ENCODE measurements at regions not wholly inside any gene's neighbourhood (a gene's known extent, or its start where the extent isn't known, plus 50 kb on each side); places are given as distances from the start of the nearest gene placed in this dataset.

GRCh38 chr13:29996316-29996715, 145.9 kb upstream of the UBL3 start:
- ATAC-seq (no peak), DNase-seq (no peak)
- no peaks in the 10 kb centered on the region for H3K4me1 ChIP-seq
- no peak overlapping the region for H3K27ac ChIP-seq
- H3K9me3 ChIP-seq: no peaks in the 10 kb centered on the region
- H3K27me3 ChIP-seq: peaks cover 0 to 9% (median 0%) of the 10 kb centered on the region in 7 donors
- 83 to 87% methylated on average over 8 of the region's 8 CpGs for WGBS, 2 donors
- TF ChIP-seq, protein P1, sequence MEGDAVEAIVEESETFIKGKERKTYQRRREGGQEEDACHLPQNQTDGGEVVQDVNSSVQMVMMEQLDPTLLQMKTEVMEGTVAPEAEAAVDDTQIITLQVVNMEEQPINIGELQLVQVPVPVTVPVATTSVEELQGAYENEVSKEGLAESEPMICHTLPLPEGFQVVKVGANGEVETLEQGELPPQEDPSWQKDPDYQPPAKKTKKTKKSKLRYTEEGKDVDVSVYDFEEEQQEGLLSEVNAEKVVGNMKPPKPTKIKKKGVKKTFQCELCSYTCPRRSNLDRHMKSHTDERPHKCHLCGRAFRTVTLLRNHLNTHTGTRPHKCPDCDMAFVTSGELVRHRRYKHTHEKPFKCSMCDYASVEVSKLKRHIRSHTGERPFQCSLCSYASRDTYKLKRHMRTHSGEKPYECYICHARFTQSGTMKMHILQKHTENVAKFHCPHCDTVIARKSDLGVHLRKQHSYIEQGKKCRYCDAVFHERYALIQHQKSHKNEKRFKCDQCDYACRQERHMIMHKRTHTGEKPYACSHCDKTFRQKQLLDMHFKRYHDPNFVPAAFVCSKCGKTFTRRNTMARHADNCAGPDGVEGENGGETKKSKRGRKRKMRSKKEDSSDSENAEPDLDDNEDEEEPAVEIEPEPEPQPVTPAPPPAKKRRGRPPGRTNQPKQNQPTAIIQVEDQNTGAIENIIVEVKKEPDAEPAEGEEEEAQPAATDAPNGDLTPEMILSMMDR (IDR thresholded peaks at IDR 0.05): no peak
- H3K36me3 ChIP-seq: no peaks in the 10 kb centered on the region
- intact Hi-C loops (cut with DNase I): no loop called here
- H3K4me3 ChIP-seq: no peak overlapping the region

DNA sequence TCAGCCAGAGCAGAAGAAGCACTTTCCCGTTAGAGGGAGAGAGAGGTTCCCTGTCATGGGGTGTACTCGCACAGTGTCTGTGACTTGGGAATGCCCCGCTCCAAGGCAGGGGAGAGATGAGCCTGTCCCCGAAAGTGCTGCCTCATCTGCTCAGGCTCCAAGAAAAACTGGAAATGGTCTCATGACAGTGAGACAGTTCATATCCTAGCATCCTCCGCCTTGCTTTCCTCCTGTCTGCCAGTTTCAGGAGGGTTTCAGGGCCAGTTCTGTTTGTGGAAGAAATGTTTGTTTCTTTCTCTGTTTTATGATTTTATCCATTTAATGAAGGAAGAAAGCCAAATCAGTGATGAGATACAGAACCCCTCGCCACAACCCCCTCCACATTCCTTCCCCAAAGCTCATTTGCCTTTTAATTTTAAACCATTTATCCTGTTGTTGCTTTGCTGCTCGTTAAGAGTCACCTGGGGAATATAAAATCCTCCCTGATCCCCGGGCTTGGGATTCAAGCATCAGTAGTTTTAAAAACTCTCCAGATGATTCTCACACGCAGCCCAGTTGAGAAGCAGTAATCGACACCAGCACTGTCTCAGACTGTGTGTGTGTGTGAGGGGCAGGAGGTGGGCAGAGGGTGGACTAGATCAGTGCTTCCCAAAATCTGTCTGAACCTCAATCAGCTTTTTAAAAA, 144.6 kb upstream of the UBL3 start:
- no peak for ATAC-seq
- Histone ChIP-seq H3K9me3 (no peaks in the 10 kb centered on the region), H3K4me1 (no peaks in the 10 kb centered on the region), H3K27me3 (peaks cover 0 to 9% (median 0%) of the 10 kb centered on the region in 7 donors), H3K36me3 (no peaks in the 10 kb centered on the region), H3K4me3 (no peak overlapping the region), H3K27ac (no peak overlapping the region)
- intact Hi-C loops (cut with DNase I): no loop called here
- WGBS, 2 donors: 68 to 77% methylated on average over 10 of the region's 10 CpGs
- TF ChIP-seq, protein P1 (IDR thresholded peaks at IDR 0.05): no peak
- no peak for DNase-seq

DNA sequence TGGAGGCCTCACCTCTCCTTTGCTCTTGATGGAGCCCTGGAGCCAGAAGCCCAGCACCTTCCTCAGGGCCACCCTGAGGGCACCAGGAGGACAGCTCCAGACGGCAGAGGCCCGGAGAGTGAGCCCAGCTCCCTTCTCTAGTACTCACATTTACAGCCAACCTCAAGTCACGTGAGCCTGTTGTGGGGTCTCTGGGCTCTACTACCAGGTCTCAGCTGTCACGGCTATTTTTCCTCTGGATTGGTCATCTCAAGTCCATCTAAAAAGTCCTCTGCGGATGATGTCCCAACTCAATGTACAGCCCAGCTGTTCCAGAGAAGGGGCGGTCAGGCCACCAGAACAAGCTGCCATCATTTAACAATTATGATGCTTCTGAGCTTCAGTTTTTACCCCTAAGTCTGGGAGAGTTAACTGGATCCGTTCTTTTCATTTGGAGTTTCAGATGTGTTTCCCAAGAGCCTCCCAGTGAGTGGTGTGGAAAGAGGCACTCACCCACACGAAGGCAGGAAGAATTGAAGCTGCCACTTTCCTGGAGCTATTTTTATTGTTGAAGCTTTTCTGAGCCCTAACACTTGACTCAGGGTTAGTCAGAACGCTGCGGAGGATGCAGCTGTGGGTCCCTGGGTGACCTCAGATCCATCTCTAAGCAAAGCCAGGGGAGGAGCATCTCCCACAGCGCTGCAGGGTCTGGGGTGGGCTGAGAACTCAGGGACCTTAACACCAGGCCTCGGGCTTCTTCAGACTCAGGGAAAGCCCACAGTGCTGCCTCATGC, 143.5 kb upstream of the UBL3 start:
- DNase-seq (no peak), ATAC-seq (peak in 1 of 8 donors; percentile 68)
- H3K36me3 ChIP-seq: no peaks in the 10 kb centered on the region
- no peaks in the 10 kb centered on the region for H3K9me3 ChIP-seq
- 69 to 70% methylated on average over 12 of the region's 12 CpGs for WGBS, 2 donors
- H3K27ac ChIP-seq: no peak overlapping the region
- peaks cover 0 to 9% (median 0%) of the 10 kb centered on the region in 7 donors for H3K27me3 ChIP-seq
- H3K4me3 ChIP-seq: no peak overlapping the region
- TF ChIP-seq, protein P1 (IDR thresholded peaks at IDR 0.05): no peak
- intact Hi-C loops (cut with DNase I): no loop called here
- H3K4me1 ChIP-seq: no peaks in the 10 kb centered on the region

- no peak for DNase-seq
- H3K4me1 ChIP-seq: no peaks in the 10 kb centered on the region
- TF ChIP-seq, protein P1 (IDR thresholded peaks at IDR 0.05): no peak
- no peak overlapping the region for H3K4me3 ChIP-seq
- no peaks in the 10 kb centered on the region for H3K36me3 ChIP-seq
- intact Hi-C loops (cut with DNase I): no loop called here
- H3K27ac ChIP-seq: no peak overlapping the region
- peaks cover 0 to 4% (median 0%) of the 10 kb centered on the region in 11 donors for H3K9me3 ChIP-seq
- peaks cover 0 to 9% (median 0%) of the 10 kb centered on the region in 7 donors for H3K27me3 ChIP-seq
- 87 to 96% methylated on average over 4 of the region's 4 CpGs for WGBS, 2 donors
- ATAC-seq: no peak
These were observed 142.8 kb upstream of the UBL3 start for GRCh38 chr13:29993196-29993595.
